HT1080 (cell line): ENCODE measurements at regions not wholly inside any gene's neighbourhood (a gene's known extent, or its start where the extent isn't known, plus 50 kb on each side); places are given as distances from the start of the nearest gene placed in this dataset.

ENCODE experiments used
- DNase-seq: peaks from one replicate; pipeline ENCODE4 v3.0.0-alpha.2; 2015; ENCODE audit warnings: low read depth

- peak; percentile 69 for DNase-seq
Observed at GRCh38 chr18:24530630-24531111, 70.2 kb downstream of the HRH4 start.

- no peak for DNase-seq
Observed at GRCh38 chr18:24534271-24534670, 73.8 kb downstream of the HRH4 start.

- DNase-seq, result no peak
Observed at GRCh38 chr18:24534737-24535136, 74.3 kb downstream of the HRH4 start.

- DNase-seq, result no peak
Observed at GRCh38 chr18:24535527-24536295, 75.3 kb downstream of the HRH4 start.

GRCh38 chr18:24536326-24536725, 75.9 kb downstream of the HRH4 start:
- DNase-seq, result no peak

GRCh38 chr18:24536834-24537233, 76.4 kb downstream of the HRH4 start:
- DNase-seq, result no peak

- DNase-seq, result no peak
Observed at GRCh38 chr18:24538414-24539264, 78.2 kb downstream of the HRH4 start.

GRCh38 chr18:24539866-24540617, 79.6 kb downstream of the HRH4 start:
- no peak for DNase-seq

GRCh38 chr18:24540896-24541295, 80.5 kb downstream of the HRH4 start:
- no peak for DNase-seq

- no peak for DNase-seq
Observed at GRCh38 chr18:24543086-24543794, 82.8 kb downstream of the HRH4 start.

- DNase-seq, result no peak
Observed at GRCh38 chr18:24543795-24544498, 83.5 kb downstream of the HRH4 start.

GRCh38 chr18:24544949-24545348, 84.5 kb downstream of the HRH4 start:
- no peak for DNase-seq

- DNase-seq, result no peak
Observed at GRCh38 chr18:24545651-24546050, 85.2 kb downstream of the HRH4 start.

GRCh38 chr18:24546307-24546706, 85.9 kb downstream of the HRH4 start:
- no peak for DNase-seq

- DNase-seq, result no peak
Observed at GRCh38 chr18:24548583-24548982, 88.1 kb downstream of the HRH4 start.

- DNase-seq, result no peak
Observed at GRCh38 chr18:24552218-24552617, 91.8 kb downstream of the HRH4 start.

- no peak for DNase-seq
Observed at GRCh38 chr18:24553571-24554285, 93.3 kb downstream of the HRH4 start.

GRCh38 chr18:24558403-24558802, 98.0 kb downstream of the HRH4 start:
- no peak for DNase-seq

GRCh38 chr18:24559526-24559925, 99.1 kb downstream of the HRH4 start:
- DNase-seq, result no peak

- DNase-seq, result no peak
Observed at GRCh38 chr18:24560511-24560981, 100.1 kb downstream of the HRH4 start.
